Activated CD8-positive, alpha-beta T cell treated with anti-CD3 and anti-CD28 coated beads for 36 hours (primary cell): ENCODE measurements at regions not wholly inside any gene's neighbourhood (a gene's known extent, or its start where the extent isn't known, plus 50 kb on each side); places are given as distances from the start of the nearest gene placed in this dataset.

Experiments used
- ATAC-seq: fragments of 200-7000 bp; cut with Tn5 transposase; one replicate; pipeline ENCODE4 v1.10.0; 2021; ENCODE audit warnings: mild to moderate bottlenecking, moderate library complexity
- CTCF ChIA-PET: fragments of 350-600 bp; sonication (Branson Sonifier 250); formaldehyde crosslinking; loops from one replicate; lab custom pipeline; 2021; ENCODE audit warnings: antibody characterized with exemption; lab: Charles Lee
- POLR2A ChIA-PET: fragments of 350-600 bp; sonication (Branson Sonifier 250); formaldehyde crosslinking; loops from one replicate; lab custom pipeline; 2021; ENCODE audit warnings: antibody characterized with exemption; lab: Charles Lee
- DNase-seq: peaks from one replicate; pipeline ENCODE4 v3.0.0-alpha.2; 2020
- H3K27ac Mint-ChIP-seq: one replicate; pipeline ENCODE4 v1.8.0; 2021; ENCODE audit warnings: mild to moderate bottlenecking, mixed read lengths
- H3K27me3 Mint-ChIP-seq: one replicate; pipeline ENCODE4 v1.8.0; 2021; ENCODE audit warnings: mixed read lengths
- H3K36me3 Mint-ChIP-seq: one replicate; pipeline ENCODE4 v1.8.0; 2021; ENCODE audit warnings: low read depth, mixed read lengths
- H3K4me1 Mint-ChIP-seq: one replicate; pipeline ENCODE4 v1.8.0; 2021; ENCODE audit warnings: low read depth, mixed read lengths
- H3K4me3 Mint-ChIP-seq: one replicate; pipeline ENCODE4 v1.8.0; 2021; ENCODE audit warnings: mild to moderate bottlenecking, moderate library complexity, mixed read lengths
- H3K9me3 Mint-ChIP-seq: one replicate; pipeline ENCODE4 v1.8.0; 2021; ENCODE audit warnings: mixed read lengths
- intact Hi-C: fragments of 100-400 bp; cut with micrococcal nuclease; formaldehyde crosslinking; loops from one replicate; pipeline ENCODE4 v1.10.0; 2022
- TF ChIP-seq, protein P1 (sequence below): fragments of 200-600 bp; IDR thresholded peaks from one replicate; pipeline ENCODE4 v1.8.0; 2022; ENCODE audit warnings: antibody characterized with exemption, mild to moderate bottlenecking

GRCh38 chr16:59758848-59759247 lies 1024.7 kb upstream of the GOT2 start:
- ChIA-PET CTCF (no interaction called here), POLR2A (no interaction called here)
- no peaks in the 10 kb centered on the region for H3K27me3 Mint-ChIP-seq
- TF ChIP-seq, protein P1, sequence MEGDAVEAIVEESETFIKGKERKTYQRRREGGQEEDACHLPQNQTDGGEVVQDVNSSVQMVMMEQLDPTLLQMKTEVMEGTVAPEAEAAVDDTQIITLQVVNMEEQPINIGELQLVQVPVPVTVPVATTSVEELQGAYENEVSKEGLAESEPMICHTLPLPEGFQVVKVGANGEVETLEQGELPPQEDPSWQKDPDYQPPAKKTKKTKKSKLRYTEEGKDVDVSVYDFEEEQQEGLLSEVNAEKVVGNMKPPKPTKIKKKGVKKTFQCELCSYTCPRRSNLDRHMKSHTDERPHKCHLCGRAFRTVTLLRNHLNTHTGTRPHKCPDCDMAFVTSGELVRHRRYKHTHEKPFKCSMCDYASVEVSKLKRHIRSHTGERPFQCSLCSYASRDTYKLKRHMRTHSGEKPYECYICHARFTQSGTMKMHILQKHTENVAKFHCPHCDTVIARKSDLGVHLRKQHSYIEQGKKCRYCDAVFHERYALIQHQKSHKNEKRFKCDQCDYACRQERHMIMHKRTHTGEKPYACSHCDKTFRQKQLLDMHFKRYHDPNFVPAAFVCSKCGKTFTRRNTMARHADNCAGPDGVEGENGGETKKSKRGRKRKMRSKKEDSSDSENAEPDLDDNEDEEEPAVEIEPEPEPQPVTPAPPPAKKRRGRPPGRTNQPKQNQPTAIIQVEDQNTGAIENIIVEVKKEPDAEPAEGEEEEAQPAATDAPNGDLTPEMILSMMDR, result no peak
- no peaks in the 10 kb centered on the region for H3K4me1 Mint-ChIP-seq
- DNase-seq (no peak), ATAC-seq (no peak)
- H3K9me3 Mint-ChIP-seq, result peaks cover 19% of the 10 kb centered on the region
- H3K36me3 Mint-ChIP-seq, result no peaks in the 10 kb centered on the region
- no peak overlapping the region for H3K4me3 Mint-ChIP-seq
- intact Hi-C loops, result no loop called here
- no peak overlapping the region for H3K27ac Mint-ChIP-seq

- no peak overlapping the region for H3K4me3 Mint-ChIP-seq
- CTCF ChIA-PET, result interaction anchor here (0.8 to 1.1 kb wide), 2 partner anchors 14 to 22 kb away, joined by 3 read pairs; no protein-coding TSS in a partner anchor
- POLR2A ChIA-PET, result no interaction called here
- H3K36me3 Mint-ChIP-seq, result no peaks in the 10 kb centered on the region
- TF ChIP-seq, protein P1, result no peak
- DNase-seq, result no peak
- H3K27ac Mint-ChIP-seq, result no peak overlapping the region
- H3K4me1 Mint-ChIP-seq, result no peaks in the 10 kb centered on the region
- H3K9me3 Mint-ChIP-seq, result peaks cover 7% of the 10 kb centered on the region
- no peak for ATAC-seq
- intact Hi-C loops, result no loop called here
- no peaks in the 10 kb centered on the region for H3K27me3 Mint-ChIP-seq
These were observed 1020.7 kb upstream of the GOT2 start for GRCh38 chr16:59754854-59755253.

DNA sequence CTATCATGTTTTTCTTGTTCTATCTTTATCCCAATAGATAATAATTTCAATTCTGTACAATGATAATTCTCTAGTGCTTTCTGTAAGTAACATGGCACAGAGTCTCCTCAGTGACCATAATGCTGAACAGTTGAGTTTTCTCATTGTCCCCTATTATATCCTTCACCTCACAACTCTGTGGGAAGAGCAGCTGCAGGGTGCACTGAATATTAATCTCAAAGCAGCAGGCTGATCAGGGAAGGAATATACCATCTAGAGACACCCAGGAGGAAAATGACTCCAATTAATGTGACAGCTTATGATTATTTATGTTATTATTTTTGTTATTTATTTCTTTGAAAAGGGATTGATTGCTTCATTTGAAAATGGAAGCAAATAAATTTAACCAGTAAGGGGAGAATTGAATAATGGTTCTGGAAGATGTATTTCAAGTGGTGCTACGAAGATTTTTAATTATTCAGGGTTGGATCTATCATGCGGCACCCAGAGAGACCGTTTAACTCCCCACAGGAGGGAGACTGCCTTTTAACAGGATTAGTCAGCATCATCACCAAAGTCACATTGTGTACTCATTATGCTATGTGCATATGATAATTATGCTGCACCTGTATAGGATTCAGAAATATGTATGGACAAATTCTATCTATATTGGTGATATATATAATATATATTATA lies 1015.7 kb upstream of the GOT2 start:
- POLR2A ChIA-PET, result no interaction called here
- Mint-ChIP-seq H3K4me3 (no peak overlapping the region), H3K27me3 (no peaks in the 10 kb centered on the region), H3K4me1 (no peaks in the 10 kb centered on the region), H3K36me3 (no peaks in the 10 kb centered on the region), H3K27ac (no peak overlapping the region), H3K9me3 (peaks cover 6% of the 10 kb centered on the region)
- no peak for ATAC-seq
- TF ChIP-seq, protein P1, result no peak
- no peak for DNase-seq
- intact Hi-C loops, result no loop called here
- CTCF ChIA-PET, result no interaction called here

DNA sequence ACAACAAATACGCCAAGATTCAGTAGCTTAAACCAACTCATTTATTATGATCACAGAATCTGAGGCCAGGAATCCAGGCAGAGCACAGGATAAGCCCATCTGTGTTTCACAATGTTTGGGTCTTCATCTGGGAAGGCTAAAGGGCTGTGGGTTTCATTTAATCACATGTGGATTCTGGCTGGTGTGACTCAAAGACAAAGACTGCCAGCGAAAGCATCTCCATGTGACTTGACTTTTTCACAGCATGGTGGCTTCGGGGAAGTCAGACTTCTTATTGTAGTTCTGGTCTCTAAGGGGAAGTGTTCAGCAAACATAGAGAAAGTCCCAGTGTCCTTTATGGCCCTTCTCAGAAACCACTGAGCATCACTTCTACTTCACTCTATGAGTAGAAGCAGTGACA lies 1014.4 kb upstream of the GOT2 start:
- TF ChIP-seq, protein P1, result no peak
- POLR2A ChIA-PET, result no interaction called here
- no peak for DNase-seq
- ATAC-seq, result no peak
- H3K27me3 Mint-ChIP-seq, result no peaks in the 10 kb centered on the region
- no peak overlapping the region for H3K4me3 Mint-ChIP-seq
- CTCF ChIA-PET, result no interaction called here
- H3K4me1 Mint-ChIP-seq, result no peaks in the 10 kb centered on the region
- peaks cover 6% of the 10 kb centered on the region for H3K9me3 Mint-ChIP-seq
- no peak overlapping the region for H3K27ac Mint-ChIP-seq
- H3K36me3 Mint-ChIP-seq, result no peaks in the 10 kb centered on the region
- intact Hi-C loops, result no loop called here

DNA sequence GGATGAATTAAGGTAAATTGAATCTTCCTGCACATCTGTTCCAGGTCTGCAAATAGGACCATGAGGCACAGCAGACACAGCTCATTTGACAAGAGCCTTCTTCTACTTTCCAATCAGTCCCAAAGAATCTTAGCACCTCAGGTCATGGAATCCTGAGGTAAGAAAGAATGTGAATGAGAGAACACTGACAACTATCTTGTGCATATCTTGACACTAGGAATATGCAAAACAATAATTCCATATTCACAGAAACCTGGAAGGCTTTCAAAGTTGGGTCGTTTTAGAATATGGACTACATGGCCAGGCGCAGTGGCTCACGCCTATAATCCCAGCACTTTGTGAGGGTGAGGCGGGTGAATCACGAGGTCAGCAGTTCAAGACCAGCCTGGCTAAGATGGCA lies 1009.4 kb upstream of the GOT2 start:
- DNase-seq (no peak), ATAC-seq (no peak)
- POLR2A ChIA-PET, result no interaction called here
- intact Hi-C loops, result no loop called here
- CTCF ChIA-PET, result no interaction called here
- Mint-ChIP-seq H3K27me3 (no peaks in the 10 kb centered on the region), H3K9me3 (peaks cover 3% of the 10 kb centered on the region), H3K4me1 (no peaks in the 10 kb centered on the region), H3K27ac (no peak overlapping the region), H3K4me3 (no peak overlapping the region), H3K36me3 (no peaks in the 10 kb centered on the region)
- TF ChIP-seq, protein P1, result no peak
